ENCODE measurements at regions not wholly inside any gene's neighbourhood (a gene's known extent, or its start where the extent isn't known, plus 50 kb on each side); places are given as distances from the start of the nearest gene placed in this dataset.

DNA sequence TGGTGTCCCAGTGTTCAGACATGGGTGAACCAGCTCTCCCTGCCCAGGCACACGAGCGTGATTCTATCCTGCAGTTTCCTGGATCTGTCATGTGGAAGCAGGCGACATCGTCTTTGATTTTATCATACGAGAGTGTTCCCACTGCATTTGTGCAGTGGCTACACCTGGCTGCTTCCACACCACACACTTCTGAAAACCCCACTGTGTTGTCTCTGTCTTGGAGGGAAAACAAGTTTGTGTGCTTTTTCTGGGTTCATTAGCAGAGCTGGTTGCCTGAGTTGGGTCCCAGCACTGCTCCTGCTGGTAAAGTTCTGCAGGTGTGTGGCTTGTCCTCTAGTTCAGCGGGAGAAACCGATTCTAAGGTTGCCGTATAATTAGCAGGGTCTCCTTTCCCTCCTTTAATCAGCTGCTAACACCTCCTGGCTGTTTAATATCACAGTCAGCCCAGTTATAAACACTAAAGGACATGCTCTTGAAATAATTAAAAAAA, 58.5 kb upstream of the TWIST2 start:
- ChIA-PET POLR2A (no interaction called here), CTCF (ENCODE audit: unreplicated experiment) (no interaction called here)
- Histone ChIP-seq H3K4me1 (ENCODE audit: insufficient read depth, low read length, poor library complexity, severe bottlenecking) (no peaks in the 10 kb centered on the region), H4K20me1 (ENCODE audit: insufficient read depth, low read length) (no peaks in the 10 kb centered on the region), H3K4me3 (ENCODE audit: low read depth, low read length, poor library complexity, severe bottlenecking) (no peak overlapping the region), H3K9me3 (ENCODE audit: low read length) (no peaks in the 10 kb centered on the region), H3K79me2 (ENCODE audit: insufficient read depth, low read depth, low read length) (no peaks in the 10 kb centered on the region), H3K4me2 (ENCODE audit: low read length) (no peak overlapping the region), H3K9me2 (ENCODE audit: insufficient read depth, low read length) (no peaks in the 10 kb centered on the region), H3K36me3 (ENCODE audit: insufficient read depth, low read length) (no peaks in the 10 kb centered on the region), H2AFZ (ENCODE audit: low read length) (no peak overlapping the region), H3K27ac (ENCODE audit: low read depth, low read length, poor library complexity, severe bottlenecking) (no peak overlapping the region)
- intact Hi-C loops (cut with micrococcal nuclease; ENCODE audit: unreplicated experiment) = loop anchor here (10.0 kb wide), 1 partner anchor 435 kb away; no protein-coding TSS in a partner anchor
- no peak for DNase-seq (ENCODE audit: low spot score)
- TF ChIP-seq EZH2phosphoT487 (IDR thresholded peaks at IDR 0.05; ENCODE audit: borderline replicate concordance, low read depth, low read length) (no peak), CTCF (conservative IDR thresholded peaks at IDR 0.05; ENCODE audit: low read length) (no peak)
- no TSS peak for BruUV-seq (replicated peaks)

DNA sequence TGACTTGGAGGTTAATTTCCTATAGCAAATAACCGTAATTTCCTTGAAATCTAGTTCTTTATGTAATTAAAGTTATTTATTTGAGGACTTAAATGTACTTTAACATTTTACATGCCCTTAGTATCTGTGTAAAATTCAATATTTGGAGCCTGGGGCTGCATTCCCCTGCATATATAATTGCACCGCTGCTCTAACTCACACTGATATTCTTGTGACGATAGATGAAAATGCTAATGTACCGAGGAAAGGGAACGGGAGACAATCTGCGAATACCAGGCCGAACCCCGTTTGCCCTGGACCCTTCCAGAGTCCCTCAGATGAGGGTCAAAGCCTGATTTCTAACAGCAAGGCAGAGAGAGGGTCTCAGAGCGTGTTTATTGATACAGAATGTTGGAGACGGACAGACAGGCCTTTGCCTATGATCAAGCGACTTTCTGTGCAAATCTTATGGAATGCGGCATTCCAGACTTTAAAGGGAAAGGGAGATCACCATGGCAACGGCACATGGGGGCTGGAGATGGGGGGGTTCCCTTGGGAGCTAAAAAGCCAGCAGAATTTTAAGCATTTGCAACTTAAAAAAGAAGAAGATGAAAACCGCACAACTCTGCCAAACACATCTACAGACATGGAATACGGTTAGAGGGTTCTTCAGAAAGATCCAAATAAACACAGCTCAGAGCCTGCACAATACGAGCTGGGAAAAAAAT, 57.6 kb upstream of the TWIST2 start:
- TF ChIP-seq EZH2phosphoT487 (IDR thresholded peaks at IDR 0.05; ENCODE audit: borderline replicate concordance, low read depth, low read length) = no peak
- no peak for TF ChIP-seq CTCF (conservative IDR thresholded peaks at IDR 0.05; ENCODE audit: low read length)
- ChIA-PET POLR2A (no interaction called here), CTCF (ENCODE audit: unreplicated experiment) (no interaction called here)
- Histone ChIP-seq H3K4me3 (ENCODE audit: low read depth, low read length, poor library complexity, severe bottlenecking) (no peak overlapping the region), H3K9me2 (ENCODE audit: insufficient read depth, low read length) (no peaks in the 10 kb centered on the region), H3K36me3 (ENCODE audit: insufficient read depth, low read length) (no peaks in the 10 kb centered on the region), H3K9me3 (ENCODE audit: low read length) (no peaks in the 10 kb centered on the region), H3K4me2 (ENCODE audit: low read length) (no peak overlapping the region), H4K20me1 (ENCODE audit: insufficient read depth, low read length) (no peaks in the 10 kb centered on the region), H3K27ac (ENCODE audit: low read depth, low read length, poor library complexity, severe bottlenecking) (no peak overlapping the region), H3K4me1 (ENCODE audit: insufficient read depth, low read length, poor library complexity, severe bottlenecking) (no peaks in the 10 kb centered on the region), H3K79me2 (ENCODE audit: insufficient read depth, low read depth, low read length) (no peaks in the 10 kb centered on the region), H2AFZ (ENCODE audit: low read length) (no peak overlapping the region)
- intact Hi-C loops (cut with micrococcal nuclease; ENCODE audit: unreplicated experiment) = no loop called here
- no TSS peak for BruUV-seq (replicated peaks)
- DNase-seq (ENCODE audit: low spot score) = no peak

GRCh38 chr2:238790833-238791230, 57.1 kb upstream of the TWIST2 start:
- POLR2A ChIA-PET = interaction anchor here (0.6 kb wide), 1 partner anchor 587 kb away, joined by 3 read pairs; the partner anchor contains the start of gene ILKAP

More at GRCh38 chr2:238790833-238791230, 57.1 kb upstream of the TWIST2 start:
- no peak for DNase-seq (ENCODE audit: low spot score)
- no peaks in the 10 kb centered on the region for H3K9me3 ChIP-seq (ENCODE audit: low read length)
- no peak overlapping the region for H2AFZ ChIP-seq (ENCODE audit: low read length)
- H4K20me1 ChIP-seq (ENCODE audit: insufficient read depth, low read length) = no peaks in the 10 kb centered on the region
- no peaks in the 10 kb centered on the region for H3K9me2 ChIP-seq (ENCODE audit: insufficient read depth, low read length)
- no peaks in the 10 kb centered on the region for H3K36me3 ChIP-seq (ENCODE audit: insufficient read depth, low read length)
- TF ChIP-seq EZH2phosphoT487 (IDR thresholded peaks at IDR 0.05; ENCODE audit: borderline replicate concordance, low read depth, low read length) (no peak), CTCF (conservative IDR thresholded peaks at IDR 0.05; ENCODE audit: low read length) (no peak)
- no TSS peak for BruUV-seq (replicated peaks)
- intact Hi-C loops (cut with micrococcal nuclease; ENCODE audit: unreplicated experiment) = no loop called here
- H3K4me1 ChIP-seq (ENCODE audit: insufficient read depth, low read length, poor library complexity, severe bottlenecking) = no peaks in the 10 kb centered on the region
- no peaks in the 10 kb centered on the region for H3K79me2 ChIP-seq (ENCODE audit: insufficient read depth, low read depth, low read length)
- no peak overlapping the region for H3K4me2 ChIP-seq (ENCODE audit: low read length)
- CTCF ChIA-PET (ENCODE audit: unreplicated experiment) = no interaction called here
- H3K4me3 ChIP-seq (ENCODE audit: low read depth, low read length, poor library complexity, severe bottlenecking) = no peak overlapping the region
- H3K27ac ChIP-seq (ENCODE audit: low read depth, low read length, poor library complexity, severe bottlenecking) = no peak overlapping the region

Measured in OCI-LY7 (cell line).